ENCODE measurements at regions not wholly inside any gene's neighbourhood (a gene's known extent, or its start where the extent isn't known, plus 50 kb on each side); places are given as distances from the start of the nearest gene placed in this dataset.

DNA sequence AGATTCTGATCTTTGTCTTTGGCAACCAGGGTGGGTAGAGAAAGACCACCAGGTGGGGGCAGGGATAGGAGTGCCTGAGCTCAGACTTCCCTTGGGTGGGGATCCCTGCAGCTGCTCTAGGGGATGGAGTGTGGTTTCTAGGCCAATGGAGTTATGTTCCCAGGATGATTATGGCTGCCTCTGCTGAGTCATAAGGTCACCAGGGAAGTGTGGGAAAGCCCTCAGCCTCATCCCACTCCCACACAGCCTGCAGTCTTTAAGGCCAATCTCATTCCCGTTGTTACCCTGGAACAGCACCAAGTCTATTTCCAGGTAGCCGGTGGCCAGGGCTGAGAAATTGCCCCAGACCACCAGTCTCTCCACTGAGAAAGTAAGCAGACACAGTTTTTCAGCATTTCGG lies 2269.3 kb upstream of the RAG2 start:
- TF ChIP-seq SIN3A (IDR thresholded peaks at IDR 0.05; ENCODE audit: borderline replicate concordance, insufficient read depth, low read depth, low read length) (no peak), CTCF (IDR thresholded peaks at IDR 0.05) (no peak), POLR2AphosphoS5 (IDR thresholded peaks at IDR 0.05; ENCODE audit: low read depth, low read length) (no peak)

All from Panc1 (cell line).